IMR-90 (cell line): ENCODE measurements at regions not wholly inside any gene's neighbourhood (a gene's known extent, or its start where the extent isn't known, plus 50 kb on each side); places are given as distances from the start of the nearest gene placed in this dataset.

ENCODE experiments used
- CEBPB ChIP-seq: IDR thresholded peaks from 2 replicates; pipeline ENCODE4 v1.6.1; 2012; ENCODE audit warnings: low read depth, low read length, improper control_type of control experiment
- MXI1 ChIP-seq: IDR thresholded peaks from 2 replicates; pipeline ENCODE4 v1.6.1; 2012; ENCODE audit warnings: low read depth, mild to moderate bottlenecking, low read length, moderate library complexity, borderline replicate concordance
- POLR2A ChIP-seq: IDR thresholded peaks from 2 replicates; pipeline ENCODE4 v1.6.1; 2012; ENCODE audit warnings: mild to moderate bottlenecking, low read depth, low read length
- RFX5 ChIP-seq: IDR thresholded peaks from 2 replicates; pipeline ENCODE4 v1.8.0; 2012; ENCODE audit warnings: low read depth, mild to moderate bottlenecking, low read length, moderate library complexity
- TF ChIP-seq, protein P1 (sequence below): conservative IDR thresholded peaks from 2 replicates; pipeline ENCODE4 v1.5.1; 2012; ENCODE audit warnings: mild to moderate bottlenecking, low read depth, low read length, improper control_type of control experiment
- TF ChIP-seq, protein P2 (sequence below): fragments of 150-350 bp; IDR thresholded peaks from 2 replicates; pipeline ENCODE4 v1.6.1; 2016; ENCODE audit warnings: low read depth, mild to moderate bottlenecking, low read length, moderate library complexity, borderline replicate concordance

DNA sequence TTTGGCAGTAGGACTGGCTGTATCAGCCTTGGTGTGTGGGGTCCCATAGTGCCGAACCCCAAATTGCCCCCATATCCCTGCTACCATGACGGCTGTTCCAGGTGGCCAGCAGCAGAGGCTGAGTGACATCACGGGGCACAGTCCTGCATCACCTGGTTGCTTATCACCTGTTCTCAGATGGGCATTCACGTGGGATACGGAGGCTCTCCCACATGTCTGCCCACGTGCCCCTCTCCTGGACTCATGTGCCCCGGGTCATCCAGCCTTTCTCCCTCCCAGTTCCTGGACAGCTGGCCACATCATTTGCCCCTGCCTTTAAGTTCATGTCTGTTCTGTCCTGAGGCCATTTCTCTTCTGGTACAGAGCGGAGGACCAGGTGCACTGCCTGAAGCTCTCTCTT is 431.0 kb upstream of the B3GAT1 start:
- TF ChIP-seq, protein P1, sequence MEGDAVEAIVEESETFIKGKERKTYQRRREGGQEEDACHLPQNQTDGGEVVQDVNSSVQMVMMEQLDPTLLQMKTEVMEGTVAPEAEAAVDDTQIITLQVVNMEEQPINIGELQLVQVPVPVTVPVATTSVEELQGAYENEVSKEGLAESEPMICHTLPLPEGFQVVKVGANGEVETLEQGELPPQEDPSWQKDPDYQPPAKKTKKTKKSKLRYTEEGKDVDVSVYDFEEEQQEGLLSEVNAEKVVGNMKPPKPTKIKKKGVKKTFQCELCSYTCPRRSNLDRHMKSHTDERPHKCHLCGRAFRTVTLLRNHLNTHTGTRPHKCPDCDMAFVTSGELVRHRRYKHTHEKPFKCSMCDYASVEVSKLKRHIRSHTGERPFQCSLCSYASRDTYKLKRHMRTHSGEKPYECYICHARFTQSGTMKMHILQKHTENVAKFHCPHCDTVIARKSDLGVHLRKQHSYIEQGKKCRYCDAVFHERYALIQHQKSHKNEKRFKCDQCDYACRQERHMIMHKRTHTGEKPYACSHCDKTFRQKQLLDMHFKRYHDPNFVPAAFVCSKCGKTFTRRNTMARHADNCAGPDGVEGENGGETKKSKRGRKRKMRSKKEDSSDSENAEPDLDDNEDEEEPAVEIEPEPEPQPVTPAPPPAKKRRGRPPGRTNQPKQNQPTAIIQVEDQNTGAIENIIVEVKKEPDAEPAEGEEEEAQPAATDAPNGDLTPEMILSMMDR = no peak
- TF ChIP-seq POLR2A (no peak), RFX5 (no peak), MXI1 (no peak), CEBPB (no peak)
- TF ChIP-seq, protein P2, sequence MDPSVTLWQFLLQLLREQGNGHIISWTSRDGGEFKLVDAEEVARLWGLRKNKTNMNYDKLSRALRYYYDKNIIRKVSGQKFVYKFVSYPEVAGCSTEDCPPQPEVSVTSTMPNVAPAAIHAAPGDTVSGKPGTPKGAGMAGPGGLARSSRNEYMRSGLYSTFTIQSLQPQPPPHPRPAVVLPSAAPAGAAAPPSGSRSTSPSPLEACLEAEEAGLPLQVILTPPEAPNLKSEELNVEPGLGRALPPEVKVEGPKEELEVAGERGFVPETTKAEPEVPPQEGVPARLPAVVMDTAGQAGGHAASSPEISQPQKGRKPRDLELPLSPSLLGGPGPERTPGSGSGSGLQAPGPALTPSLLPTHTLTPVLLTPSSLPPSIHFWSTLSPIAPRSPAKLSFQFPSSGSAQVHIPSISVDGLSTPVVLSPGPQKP = no peak
